Endothelial cell of umbilical vein (primary cell): ENCODE measurements at regions not wholly inside any gene's neighbourhood (a gene's known extent, or its start where the extent isn't known, plus 50 kb on each side); places are given as distances from the start of the nearest gene placed in this dataset.

ENCODE experiments used
- BruUV-seq: library from RNA; stranded (reverse); fragments of 400-500 nt; replicated peaks from 2 replicates; lab custom pipeline; 2021; lab: Mats Ljungman, UMichigan
- CTCF ChIA-PET: fragments of 300-600, 350-600 bp; sonication (Branson Sonifier 250); formaldehyde crosslinking; loops from one replicate; lab custom pipeline; 2021; ENCODE audit warnings: antibody characterized with exemption, inconsistent platforms; lab: Charles Lee
- POLR2A ChIA-PET: fragments of 300-600, 350-600 bp; sonication (Branson Sonifier 250); formaldehyde crosslinking; loops from one replicate; lab custom pipeline; 2021; ENCODE audit warnings: antibody characterized with exemption, inconsistent platforms; lab: Charles Lee
- DNase-seq: peaks from one replicate; pipeline ENCODE4 v3.0.0-alpha.2; 2011; ENCODE audit warnings: low read depth, low spot score
- FAIRE-seq: peaks from 2 replicates; lab custom pipeline; 2011; peaks lifted over from hg19 to GRCh38; lab: Jason Lieb, UNC
- H2AFZ ChIP-seq: 2 replicates; pipeline ENCODE4 v1.6.0; 2012; ENCODE audit warnings: low read depth, low read length, control low read depth, inconsistent platforms
- H3K27ac ChIP-seq: 2 replicates; pipeline ENCODE4 v1.5.1; 2011; ENCODE audit warnings: low read depth, mild to moderate bottlenecking, control low read depth, low read length, moderate library complexity; ENCODE audit not compliant: insufficient read depth
- H3K27me3 ChIP-seq, 2 experiments: 2 replicates each; pipeline versions ENCODE4 v1.6.0 to v1.6.1; 2011; ENCODE audit warnings: low read length in 2 of 2, mixed read lengths in 1 of 2; ENCODE audit not compliant: control insufficient read depth in 2 of 2, insufficient read depth in 2 of 2
- H3K36me3 ChIP-seq, 2 experiments: 2 replicates in 1 of 2; 3 replicates in 1 of 2; pipeline ENCODE4 v1.5.1; 2011; ENCODE audit warnings: low read length in 2 of 2, mild to moderate bottlenecking in 1 of 2, moderate library complexity in 1 of 2; ENCODE audit not compliant: control insufficient read depth in 2 of 2, insufficient read depth in 2 of 2; ENCODE audit errors: extremely low read depth in 1 of 2
- H3K4me1 ChIP-seq: 3 replicates; pipeline ENCODE4 v1.5.1; 2011; ENCODE audit warnings: mild to moderate bottlenecking, low read length; ENCODE audit not compliant: control insufficient read depth, insufficient read depth; ENCODE audit errors: extremely low read depth
- H3K4me2 ChIP-seq: 2 replicates; pipeline ENCODE4 v1.6.1; 2011; ENCODE audit warnings: low read length, control low read depth, mixed read lengths; ENCODE audit not compliant: insufficient read depth
- H3K4me3 ChIP-seq, 3 experiments: fragments of 200-600 bp in 1 of 3; sonication (generic), shearing (Covaris generic) in 1 of 3; replicated peaks in 1 of 3; 2 replicates each; pipeline ENCODE4 v1.5.1; 2011 to 2016; ENCODE audit warnings: control low read depth in 3 of 3, low read length in 3 of 3, mild to moderate bottlenecking in 2 of 3, inconsistent platforms in 1 of 3, low read depth in 1 of 3, moderate library complexity in 1 of 3; ENCODE audit not compliant: insufficient read depth in 1 of 3
- H3K79me2 ChIP-seq: 2 replicates; pipeline ENCODE4 v1.6.0; 2012; ENCODE audit warnings: low read length, inconsistent platforms; ENCODE audit not compliant: control insufficient read depth, insufficient read depth
- H3K9ac ChIP-seq: replicated peaks from 2 replicates; pipeline ENCODE3; 2011; ENCODE audit warnings: low read length, control low read depth; ENCODE audit not compliant: insufficient read depth; ENCODE audit errors: extremely low read depth
- H3K9me1 ChIP-seq: replicated peaks from 3 replicates; pipeline ENCODE4 v1.6.0; 2011; ENCODE audit warnings: mild to moderate bottlenecking, low read length; ENCODE audit not compliant: control insufficient read depth, insufficient read depth; ENCODE audit errors: extremely low read depth
- H3K9me3 ChIP-seq: replicated peaks from 2 replicates; pipeline ENCODE4 v1.5.1; 2012; ENCODE audit warnings: low read length, inconsistent platforms; ENCODE audit not compliant: control insufficient read depth, insufficient read depth
- H4K20me1 ChIP-seq: replicated peaks from 2 replicates; pipeline ENCODE3; 2011; ENCODE audit warnings: mild to moderate bottlenecking, low read length; ENCODE audit not compliant: control insufficient read depth, insufficient read depth; ENCODE audit errors: extremely low read depth
- EZH2 ChIP-seq: IDR thresholded peaks from 2 replicates; pipeline ENCODE4 v1.6.1; 2012; ENCODE audit warnings: borderline replicate concordance, low read depth, mild to moderate bottlenecking, moderate library complexity, low read length, inconsistent platforms; ENCODE audit not compliant: severe bottlenecking
- FOS ChIP-seq: IDR thresholded peaks from 2 replicates; pipeline ENCODE4 v1.6.1; 2011; ENCODE audit warnings: mild to moderate bottlenecking, low read length, moderate library complexity, borderline replicate concordance; ENCODE audit not compliant: insufficient read depth
- GATA2 ChIP-seq: IDR thresholded peaks from 2 replicates; pipeline ENCODE4 v1.7.0; 2011; ENCODE audit warnings: low read depth, mild to moderate bottlenecking, moderate library complexity, mixed read lengths, low read length; ENCODE audit not compliant: insufficient read length, insufficient read depth
- JUN ChIP-seq: IDR thresholded peaks from 2 replicates; pipeline ENCODE4 v1.6.1; 2011; ENCODE audit warnings: borderline replicate concordance, low read depth; ENCODE audit not compliant: insufficient read length, insufficient read depth
- MYC ChIP-seq: IDR thresholded peaks from one replicate; pipeline ENCODE4 v1.6.1; 2011; ENCODE audit warnings: mild to moderate bottlenecking, low read depth, low read length
- POLR2A ChIP-seq: IDR thresholded peaks from 2 replicates; pipeline ENCODE4 v1.6.1; 2012; ENCODE audit warnings: low read depth, mild to moderate bottlenecking, control low read depth, low read length
- POLR2AphosphoS5 ChIP-seq: IDR thresholded peaks from 2 replicates; pipeline ENCODE4 v1.6.1; 2012; ENCODE audit warnings: low read depth, mild to moderate bottlenecking, control low read depth, low read length, moderate library complexity; ENCODE audit not compliant: insufficient read depth
- dilution Hi-C: fragments of 300-500 bp; cut with MboI; formaldehyde crosslinking; loops from one replicate; pipeline ENCODE4 v1.15.0; 2019; ENCODE audit warnings: low sequenced_read_pairs; ENCODE audit not compliant: extremely low pct_ligation_motif_present
- intact Hi-C: fragments of 100-400 bp; cut with micrococcal nuclease; formaldehyde crosslinking; loops from one replicate; pipeline ENCODE4 v1.10.0; 2022
- TF ChIP-seq, protein P1 (sequence below): IDR thresholded peaks from 2 replicates; pipeline ENCODE4 v1.6.1; 2011; ENCODE audit not compliant: insufficient read depth, insufficient read length
- TF ChIP-seq, protein P2 (sequence below), 2 donors: IDR thresholded peaks; 1 replicate in 1 of 2; 2 replicates in 1 of 2; pipeline ENCODE4 v1.5.1; 2011; ENCODE audit warnings: low read length in 2 of 2, mild to moderate bottlenecking in 2 of 2, moderate library complexity in 2 of 2, control low read depth in 1 of 2, inconsistent platforms in 1 of 2, low read depth in 1 of 2; ENCODE audit not compliant: insufficient read depth in 1 of 2; ENCODE audit errors: extremely low read depth in 1 of 2

DNA sequence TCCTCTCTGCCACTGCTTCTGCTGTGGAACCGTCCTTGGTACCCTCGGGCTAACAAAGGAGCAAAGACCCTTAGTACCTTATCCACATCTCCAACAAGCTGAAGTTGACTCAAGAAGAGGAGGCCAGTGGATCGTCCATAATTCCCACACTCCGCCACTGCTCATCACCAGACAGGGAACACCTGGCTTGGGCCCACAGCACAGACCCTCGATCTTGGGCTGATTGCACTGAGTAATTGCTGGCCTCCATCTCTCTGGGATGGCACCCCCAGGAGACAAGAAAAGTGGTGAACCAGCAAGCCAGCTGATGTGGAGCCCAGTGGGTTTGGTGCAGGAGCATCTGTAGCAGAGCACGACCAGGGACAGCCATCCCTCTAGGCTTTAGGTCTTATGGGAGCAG lies 109.4 kb upstream of the GRIK2 start:
- no peaks in the 10 kb centered on the region for H3K36me3 ChIP-seq
- H4K20me1 ChIP-seq = no peaks in the 10 kb centered on the region
- FAIRE-seq (no peak), DNase-seq (no peak)
- H3K27me3 ChIP-seq = no peaks in the 10 kb centered on the region
- no peaks in the 10 kb centered on the region for H3K4me1 ChIP-seq
- no peak overlapping the region for H3K4me2 ChIP-seq
- peaks cover 2% of the 10 kb centered on the region for H3K9me3 ChIP-seq
- no peaks in the 10 kb centered on the region for H3K79me2 ChIP-seq
- intact Hi-C loops (no loop called here), dilution Hi-C loops (no loop called here)
- TF ChIP-seq, protein P1, sequence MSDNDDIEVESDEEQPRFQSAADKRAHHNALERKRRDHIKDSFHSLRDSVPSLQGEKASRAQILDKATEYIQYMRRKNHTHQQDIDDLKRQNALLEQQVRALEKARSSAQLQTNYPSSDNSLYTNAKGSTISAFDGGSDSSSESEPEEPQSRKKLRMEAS = no peak
- TF ChIP-seq GATA2 (no peak), EZH2 (no peak), FOS (no peak), MYC (no peak), JUN (no peak), POLR2AphosphoS5 (no peak), POLR2A (no peak)
- TF ChIP-seq, protein P2, sequence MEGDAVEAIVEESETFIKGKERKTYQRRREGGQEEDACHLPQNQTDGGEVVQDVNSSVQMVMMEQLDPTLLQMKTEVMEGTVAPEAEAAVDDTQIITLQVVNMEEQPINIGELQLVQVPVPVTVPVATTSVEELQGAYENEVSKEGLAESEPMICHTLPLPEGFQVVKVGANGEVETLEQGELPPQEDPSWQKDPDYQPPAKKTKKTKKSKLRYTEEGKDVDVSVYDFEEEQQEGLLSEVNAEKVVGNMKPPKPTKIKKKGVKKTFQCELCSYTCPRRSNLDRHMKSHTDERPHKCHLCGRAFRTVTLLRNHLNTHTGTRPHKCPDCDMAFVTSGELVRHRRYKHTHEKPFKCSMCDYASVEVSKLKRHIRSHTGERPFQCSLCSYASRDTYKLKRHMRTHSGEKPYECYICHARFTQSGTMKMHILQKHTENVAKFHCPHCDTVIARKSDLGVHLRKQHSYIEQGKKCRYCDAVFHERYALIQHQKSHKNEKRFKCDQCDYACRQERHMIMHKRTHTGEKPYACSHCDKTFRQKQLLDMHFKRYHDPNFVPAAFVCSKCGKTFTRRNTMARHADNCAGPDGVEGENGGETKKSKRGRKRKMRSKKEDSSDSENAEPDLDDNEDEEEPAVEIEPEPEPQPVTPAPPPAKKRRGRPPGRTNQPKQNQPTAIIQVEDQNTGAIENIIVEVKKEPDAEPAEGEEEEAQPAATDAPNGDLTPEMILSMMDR (IDR thresholded peaks at IDR 0.05; ENCODE audit: extremely low read depth in 1 of 2, insufficient read depth in 1 of 2, low read depth in 1 of 2, low read length in 2 of 2) = no peak
- no peak overlapping the region for H3K9ac ChIP-seq
- no peak overlapping the region for H3K4me3 ChIP-seq
- POLR2A ChIA-PET = no interaction called here
- H2AFZ ChIP-seq = no peak overlapping the region
- H3K9me1 ChIP-seq = no peaks in the 10 kb centered on the region
- CTCF ChIA-PET = no interaction called here
- BruUV-seq = no TSS peak
- H3K27ac ChIP-seq = no peak overlapping the region
